HG02623 (cell line): ENCODE measurements at regions not wholly inside any gene's neighbourhood (a gene's known extent, or its start where the extent isn't known, plus 50 kb on each side); places are given as distances from the start of the nearest gene placed in this dataset.
"Not testable (repeated sequence)": the region's sequence is repeated elsewhere in the genome, so short reads cannot be mapped to it uniquely, and the experiment has no call there.

Source experiments
- ATAC-seq: cut with Tn5 transposase; IDR thresholded peaks from one replicate; pipeline ENCODE4 v1.9.1; 2021; ENCODE audit warnings: moderate library complexity; ENCODE audit not compliant: unreplicated experiment

DNA sequence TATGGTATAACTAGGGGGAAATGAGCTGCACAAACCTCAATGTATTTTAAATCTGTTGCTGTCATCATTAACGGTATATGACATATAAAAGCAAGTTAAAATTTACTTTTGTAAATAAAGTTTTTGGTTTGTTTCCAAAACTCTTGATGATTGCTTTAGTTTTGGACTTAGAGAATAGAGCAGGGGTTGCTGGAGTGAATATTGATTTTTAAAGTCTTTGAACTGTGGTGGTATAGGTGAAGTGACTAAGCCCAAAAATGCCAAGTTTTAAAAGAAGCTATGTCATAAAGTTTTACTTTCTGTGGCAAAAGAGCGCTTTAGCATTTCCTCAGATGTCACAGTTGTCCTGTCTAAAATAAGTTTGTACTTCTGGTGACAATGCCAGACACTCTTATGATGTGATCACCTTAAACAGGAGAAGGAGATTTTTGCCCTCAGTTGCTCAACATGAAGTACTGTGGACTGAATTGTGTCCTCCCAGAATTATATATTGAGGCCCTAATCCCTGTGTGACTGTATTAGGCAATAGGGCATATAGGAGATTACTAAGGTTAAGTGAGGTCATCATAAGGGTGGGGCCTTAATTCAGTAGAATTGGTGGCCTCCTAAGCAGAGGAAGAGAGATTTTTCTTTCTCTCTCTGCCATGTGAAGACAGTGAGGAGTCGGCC is 175.2 kb upstream of the PLGLB1 start:
- not testable (repeated sequence) for ATAC-seq

- not testable (repeated sequence) for ATAC-seq
Observed at GRCh38 chr2:87198422-87198821, 176.8 kb upstream of the PLGLB1 start.

DNA sequence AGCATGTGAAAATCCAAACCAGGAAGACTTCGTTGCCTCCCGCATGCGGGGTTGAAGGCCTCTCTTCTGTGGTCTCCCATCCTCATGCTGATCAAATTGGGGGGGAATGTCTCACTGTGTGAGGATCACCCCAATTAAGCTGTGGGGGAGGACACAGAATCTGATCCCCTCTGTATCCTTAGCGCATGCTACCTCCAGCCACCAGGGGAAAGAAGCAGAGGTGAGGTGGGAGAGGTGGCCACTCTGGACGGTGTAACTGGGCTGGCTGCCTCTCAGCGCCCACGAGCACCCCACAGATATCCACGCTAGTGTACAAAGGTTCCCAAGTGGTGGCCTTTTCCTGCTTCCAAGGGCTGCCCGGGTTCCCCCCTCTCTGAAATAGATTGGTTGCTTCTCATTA is 177.6 kb upstream of the PLGLB1 start:
- ATAC-seq: not testable (repeated sequence)

- ATAC-seq: not testable (repeated sequence)
Observed at GRCh38 chr2:87204569-87205147, 183.0 kb upstream of the PLGLB1 start.

- ATAC-seq: not testable (repeated sequence)
Observed at GRCh38 chr2:87212938-87213337, 191.3 kb upstream of the PLGLB1 start.

DNA sequence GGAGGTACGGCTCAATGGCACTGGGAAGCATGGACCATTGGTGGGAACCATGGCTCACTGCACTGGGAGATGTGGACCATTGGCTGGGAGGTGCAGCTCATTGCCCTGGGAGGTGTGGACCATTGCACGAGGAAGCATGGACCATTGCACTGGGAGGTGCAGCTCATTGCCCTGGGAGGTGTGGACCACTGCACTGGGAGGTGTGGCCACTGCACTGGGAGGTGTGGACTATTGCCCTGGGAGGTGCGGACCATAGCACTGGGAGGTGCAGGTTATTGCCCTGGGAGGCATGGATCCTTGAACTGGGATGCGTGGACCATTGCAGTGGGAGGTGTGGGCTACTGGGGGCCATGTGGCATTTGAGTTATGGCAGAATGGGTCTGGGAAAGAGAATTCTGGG is 195.4 kb upstream of the PLGLB1 start:
- not testable (repeated sequence) for ATAC-seq

GRCh38 chr2:87217741-87218410 is 196.2 kb upstream of the PLGLB1 start:
- ATAC-seq: peak; percentile 57

- ATAC-seq: not testable (repeated sequence)
Observed at GRCh38 chr2:87220651-87221050, 199.0 kb upstream of the PLGLB1 start.

DNA sequence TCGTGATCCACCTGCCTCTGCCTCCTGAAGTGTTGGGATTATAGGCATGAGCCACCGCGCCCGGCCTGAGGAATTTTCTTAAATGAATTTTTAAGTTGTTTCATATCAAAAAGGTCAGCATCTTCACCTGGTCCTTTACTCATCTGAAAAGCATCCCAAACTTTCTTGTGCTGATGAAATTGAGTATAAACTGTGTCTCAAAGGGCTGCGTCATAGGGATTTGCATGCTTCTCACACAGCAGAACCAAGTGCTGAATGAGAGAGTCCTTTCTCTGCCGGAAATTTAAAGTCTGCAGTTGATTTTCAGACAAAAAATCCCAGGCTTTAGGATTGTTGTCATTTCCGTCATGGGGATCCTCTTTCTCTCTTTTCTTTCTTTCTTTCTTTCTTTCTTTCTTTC is 200.5 kb upstream of the PLGLB1 start:
- not testable (repeated sequence) for ATAC-seq

DNA sequence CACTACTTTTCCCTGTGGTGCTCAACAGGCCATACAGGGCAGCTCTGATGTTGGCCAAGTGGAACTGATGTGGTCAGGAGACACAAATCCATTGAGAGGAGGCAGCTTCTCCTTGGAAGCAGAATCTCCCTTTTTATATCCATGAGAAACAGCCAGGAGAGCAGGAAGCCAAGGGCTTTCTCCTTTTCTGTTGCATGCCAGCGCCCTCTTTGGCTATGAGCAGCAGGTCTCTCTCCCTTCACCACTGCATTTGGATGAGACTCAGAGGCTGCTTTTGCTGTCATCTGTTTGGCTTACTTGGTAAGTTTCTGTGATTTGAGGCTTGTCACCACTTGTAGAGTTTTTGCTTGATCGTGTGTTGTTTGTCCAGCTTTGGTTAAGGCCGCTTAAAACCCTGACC is 202.2 kb upstream of the PLGLB1 start:
- not testable (repeated sequence) for ATAC-seq

DNA sequence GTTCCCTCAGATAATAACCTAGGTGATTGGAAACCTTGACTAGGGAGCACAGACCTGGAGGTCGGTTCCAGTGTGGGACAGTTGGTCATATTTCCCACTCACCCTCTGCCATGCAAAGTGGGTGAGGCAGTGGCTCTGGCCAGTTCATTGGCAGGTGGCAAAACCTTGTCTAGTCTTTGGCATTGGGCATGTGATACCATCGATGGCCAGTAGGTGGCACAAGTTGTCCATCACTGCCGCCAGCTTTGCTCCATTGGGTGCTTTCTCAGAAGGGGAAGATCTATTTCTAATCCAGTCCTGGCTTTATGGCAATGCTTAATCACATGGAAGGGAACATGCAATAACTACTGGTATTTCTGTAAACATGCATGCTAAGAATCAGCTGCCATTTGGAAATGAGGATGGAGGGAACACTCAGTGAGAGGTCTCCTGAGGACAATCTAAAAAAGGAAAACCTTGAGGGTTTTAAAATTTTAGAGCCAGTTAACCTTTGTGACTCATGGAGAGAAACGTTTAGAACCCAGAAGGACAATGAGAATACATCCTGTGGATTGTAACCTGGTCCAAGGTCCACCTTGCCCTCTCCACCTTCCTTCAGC is 207.5 kb upstream of the PLGLB1 start:
- peak; percentile 50 for ATAC-seq

- ATAC-seq: not testable (repeated sequence)
Observed at GRCh38 chr2:87229964-87230363, 208.3 kb upstream of the PLGLB1 start.

DNA sequence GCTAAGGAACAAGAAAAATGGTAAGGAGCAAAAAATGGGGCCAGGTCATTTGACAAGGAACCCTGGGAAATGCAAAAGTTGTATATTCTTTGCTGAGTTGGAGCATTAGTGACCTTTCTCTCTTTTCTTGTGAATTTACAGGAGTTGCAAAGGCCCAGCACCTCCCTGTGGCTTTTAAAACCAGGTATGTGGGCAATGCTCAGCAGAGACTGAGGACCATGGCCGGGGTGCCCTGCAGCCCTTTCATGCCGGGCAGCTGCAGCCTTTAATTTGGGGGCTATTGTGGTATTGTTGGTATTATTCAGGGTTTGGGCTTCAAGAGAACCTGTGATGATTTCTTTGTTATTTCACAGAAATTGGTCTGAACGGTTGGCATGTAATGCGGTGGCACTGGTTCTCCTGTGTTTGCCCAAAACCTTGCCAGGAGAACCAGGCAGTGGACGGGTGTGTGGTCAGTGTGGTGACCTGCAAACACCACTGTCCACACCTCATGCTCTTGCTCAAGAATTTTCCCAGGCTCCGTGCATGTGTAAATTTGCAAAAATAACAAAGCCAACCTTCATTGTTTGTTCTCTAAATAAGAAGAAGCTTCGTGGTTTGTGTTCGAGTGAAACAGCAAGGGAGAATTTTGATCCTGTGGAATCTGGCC is 213.8 kb upstream of the PLGLB1 start:
- not testable (repeated sequence) for ATAC-seq

DNA sequence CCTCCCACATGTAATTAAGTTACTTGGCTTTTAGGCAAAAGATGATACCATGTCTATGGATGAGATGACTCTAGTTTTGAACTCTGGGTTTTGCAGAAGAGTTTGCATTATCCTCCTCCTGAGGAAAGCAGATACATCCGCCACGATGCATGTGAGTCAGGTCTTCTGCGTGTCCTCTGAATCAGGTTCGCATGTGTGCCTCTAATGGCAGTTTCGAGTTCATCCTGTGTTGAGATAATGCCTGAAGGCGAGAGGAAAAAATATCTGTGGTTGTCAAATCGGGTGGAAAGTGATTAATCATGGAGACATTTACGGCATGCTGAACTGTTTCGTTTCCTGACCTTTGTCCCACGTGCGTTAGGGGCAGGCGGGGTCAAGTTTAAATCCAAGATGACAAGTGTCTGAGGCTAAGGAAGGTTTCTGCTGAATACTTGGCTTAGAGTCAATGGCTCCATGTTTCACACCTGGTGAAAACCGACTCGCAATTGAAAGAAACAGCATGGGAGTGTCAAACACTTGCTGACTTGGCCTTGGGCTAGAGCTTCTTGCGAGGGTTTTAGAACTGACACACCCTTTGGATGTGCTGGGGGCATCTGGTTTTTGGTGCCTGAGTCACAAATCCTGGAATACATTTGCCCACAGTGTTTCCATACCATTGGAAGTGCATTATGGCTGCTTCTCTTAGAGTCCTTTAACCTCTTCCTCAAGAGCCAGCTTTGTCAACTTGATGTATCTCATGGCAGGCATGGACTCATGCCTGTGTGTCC is 216.1 kb upstream of the PLGLB1 start:
- ATAC-seq: not testable (repeated sequence)

DNA sequence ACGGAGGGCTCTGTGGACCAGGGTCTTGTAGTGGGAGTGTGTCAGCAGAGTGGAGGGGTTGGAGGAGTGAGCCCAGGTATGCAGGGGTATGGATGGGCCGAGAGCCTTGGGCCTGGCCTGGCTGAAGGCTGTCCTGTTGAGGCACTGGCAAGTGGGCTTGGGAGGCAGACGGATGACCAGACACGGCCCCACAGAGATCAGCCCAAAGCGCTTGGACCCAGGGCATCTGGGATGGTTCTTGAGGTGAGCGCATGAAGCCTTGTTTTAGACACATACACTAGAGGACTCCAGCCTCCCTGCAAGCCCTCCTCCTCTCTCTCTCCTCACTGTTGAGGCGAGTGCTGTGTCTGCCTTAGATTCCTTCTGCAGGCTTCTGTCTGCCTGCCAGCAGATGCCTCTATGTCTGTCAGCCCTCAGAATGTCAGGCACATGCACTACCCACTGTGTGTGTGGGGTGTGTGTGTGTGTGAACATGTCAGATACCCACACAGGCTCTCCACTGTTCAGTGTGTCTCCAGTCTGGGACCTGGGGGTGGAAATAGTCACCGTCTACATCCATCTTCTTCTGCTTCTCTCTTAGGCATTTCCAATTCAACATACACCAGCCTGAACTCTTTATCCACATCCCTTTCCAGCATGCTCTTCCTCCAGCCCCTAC is 218.0 kb upstream of the PLGLB1 start:
- not testable (repeated sequence) for ATAC-seq

GRCh38 chr2:87246066-87246717 is 224.5 kb upstream of the PLGLB1 start:
- ATAC-seq: not testable (repeated sequence)

- ATAC-seq: not testable (repeated sequence)
Observed at GRCh38 chr2:87252046-87252445, 230.4 kb upstream of the PLGLB1 start.

- ATAC-seq: not testable (repeated sequence)
Observed at GRCh38 chr2:87254562-87254961, 232.9 kb upstream of the PLGLB1 start.

GRCh38 chr2:87255410-87255809 is 233.8 kb upstream of the PLGLB1 start:
- not testable (repeated sequence) for ATAC-seq
